NCI-H345 treated with DMSO at 0.1 percent for 48 hours (cell line): ENCODE measurements at regions not wholly inside any gene's neighbourhood (a gene's known extent, or its start where the extent isn't known, plus 50 kb on each side); places are given as distances from the start of the nearest gene placed in this dataset.
"Not testable (repeated sequence)": the region's sequence is repeated elsewhere in the genome, so short reads cannot be mapped to it uniquely, and the experiment has no call there.

ENCODE experiments used
- DNase-seq: peaks from one replicate; lab custom pipeline; 2025; ENCODE audit not compliant: unreplicated experiment; lab: John Stamatoyannopoulos, UW

DNA sequence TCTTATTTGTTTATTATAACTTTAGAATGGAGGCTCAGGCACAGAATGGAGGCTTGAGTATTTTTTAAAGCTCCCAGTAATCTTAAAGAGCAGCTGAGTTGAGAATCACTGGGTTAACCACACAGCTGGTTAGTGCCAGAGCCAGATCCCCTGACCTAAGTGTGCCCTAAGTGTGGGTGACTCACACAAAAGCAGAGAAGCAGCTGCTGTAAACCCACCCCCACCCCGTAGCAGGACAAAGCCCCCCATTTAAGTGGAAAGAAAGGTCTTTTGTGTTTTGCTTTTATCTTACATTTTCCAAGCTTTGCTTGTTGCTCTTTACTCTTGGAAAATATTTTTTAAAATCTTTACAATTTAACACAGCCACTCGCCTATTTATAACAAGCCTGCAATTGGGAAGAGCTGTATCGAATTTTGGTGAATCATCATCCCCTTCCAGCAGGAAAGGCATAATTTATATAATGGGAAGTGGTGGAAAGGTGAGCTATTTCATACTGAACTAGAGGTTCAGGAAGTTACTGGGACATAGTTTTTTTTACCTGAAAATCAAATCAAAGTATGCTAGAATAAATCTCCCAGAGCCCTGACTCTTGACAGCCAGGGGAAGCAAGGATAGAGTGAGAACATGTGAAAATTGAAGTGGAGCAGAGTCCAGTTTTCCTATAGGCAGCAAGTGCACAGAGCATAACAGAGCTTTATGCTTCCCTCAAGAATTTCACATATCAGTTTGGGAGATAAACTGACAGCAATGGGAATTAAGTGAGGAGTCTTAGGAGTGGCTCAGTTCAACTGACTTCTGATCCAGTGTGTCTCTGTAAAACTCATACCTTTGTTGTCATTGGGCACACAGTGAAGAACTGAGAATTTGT, 405.7 kb downstream of the AASDHPPT start:
- no peak for DNase-seq

- DNase-seq, result no peak
Measured at GRCh38 chr11:106491751-106492150, 414.3 kb downstream of the AASDHPPT start.

- DNase-seq, result no peak
Measured at GRCh38 chr11:106493751-106494150, 416.3 kb downstream of the AASDHPPT start.

DNA sequence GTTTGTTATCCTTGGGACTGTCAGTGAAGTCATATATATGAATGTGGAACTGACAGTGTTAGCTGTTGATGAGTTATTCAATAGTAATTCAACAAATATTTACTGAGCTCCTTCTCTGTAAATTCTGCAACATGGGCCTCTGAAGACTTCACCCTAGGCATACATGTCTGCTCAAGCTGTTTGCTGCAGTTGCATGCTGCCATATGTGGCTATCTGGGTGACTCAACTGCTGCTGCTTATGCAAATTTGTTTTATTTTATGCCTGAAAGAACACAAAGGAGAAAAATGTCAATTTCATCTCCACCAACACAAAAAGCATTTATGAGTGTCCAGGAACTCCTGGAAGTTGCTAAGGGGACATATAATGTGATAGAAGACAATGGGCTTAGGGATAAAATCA, 417.6 kb downstream of the AASDHPPT start:
- no peak for DNase-seq

- DNase-seq, result no peak
Measured at GRCh38 chr11:106496677-106497076, 419.2 kb downstream of the AASDHPPT start.

DNA sequence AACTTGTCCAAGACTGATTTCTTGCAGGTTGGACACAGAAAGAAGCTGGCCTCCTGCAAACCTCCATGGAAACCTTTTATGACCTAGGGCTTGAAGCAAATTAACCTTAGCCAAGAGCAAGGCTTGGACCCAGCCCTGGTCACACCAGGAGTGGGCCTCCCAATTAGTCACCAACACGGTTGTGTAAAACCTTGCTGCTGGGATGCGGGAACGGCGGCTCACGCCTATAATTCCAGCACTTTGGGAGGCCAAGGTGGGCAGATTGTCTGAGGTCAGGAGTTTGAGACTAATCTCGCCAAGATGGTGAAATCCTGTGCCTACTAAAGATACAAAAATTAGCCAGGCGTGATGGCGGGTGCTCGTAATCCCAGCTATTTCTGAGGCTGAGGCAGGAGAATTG, 419.9 kb downstream of the AASDHPPT start:
- DNase-seq, result no peak

DNA sequence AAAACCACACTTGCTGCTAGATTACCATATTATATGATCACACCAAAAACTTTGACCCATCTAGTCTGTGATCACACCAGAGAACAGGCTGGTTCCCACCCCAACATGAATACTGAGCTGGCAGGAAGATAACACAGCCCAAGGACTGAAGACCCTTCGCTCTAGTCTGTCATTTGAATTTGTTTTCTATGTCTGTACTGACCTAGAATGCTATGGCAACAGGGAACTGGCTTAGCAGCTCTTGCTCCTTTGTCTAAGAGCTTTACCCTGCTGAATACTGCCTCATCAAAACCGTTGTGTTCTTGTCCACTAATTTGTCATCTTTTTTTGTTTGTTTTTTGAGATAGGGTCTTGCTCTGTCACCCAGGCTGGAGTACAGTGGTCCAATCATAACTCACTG, 420.4 kb downstream of the AASDHPPT start:
- DNase-seq, result no peak

GRCh38 chr11:106503901-106504300, 426.4 kb downstream of the AASDHPPT start:
- no peak for DNase-seq

DNA sequence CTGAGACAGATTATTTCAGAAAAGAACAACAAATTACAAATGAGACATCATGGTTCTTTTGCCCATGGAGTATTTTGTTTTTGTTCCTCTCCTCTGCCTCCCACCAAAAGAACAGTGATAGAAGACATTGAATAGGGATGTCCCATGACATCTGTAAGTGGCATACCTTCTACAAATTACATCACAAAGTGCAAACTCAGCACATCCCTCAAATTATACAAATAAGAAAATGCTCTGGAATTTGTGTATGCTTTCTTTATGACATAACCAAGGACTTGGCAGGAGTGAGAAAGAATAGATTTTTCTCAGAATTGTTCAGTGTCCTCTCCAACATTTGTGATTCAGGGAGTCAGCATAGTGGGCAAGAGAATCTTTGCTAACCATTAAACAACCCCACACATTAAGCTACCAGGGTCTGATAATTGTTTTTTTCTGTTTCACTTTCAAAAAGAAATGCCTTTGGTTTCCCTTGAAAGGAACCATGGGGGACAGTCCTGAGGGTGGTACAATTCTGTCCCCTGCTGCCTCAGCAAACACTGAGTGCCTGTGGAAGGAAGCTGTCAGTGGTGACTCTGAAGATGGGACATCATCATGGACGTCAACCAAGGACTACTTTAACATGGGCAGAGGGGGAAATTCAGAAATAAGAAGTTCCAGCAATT, 430.3 kb downstream of the AASDHPPT start:
- no peak for DNase-seq

DNA sequence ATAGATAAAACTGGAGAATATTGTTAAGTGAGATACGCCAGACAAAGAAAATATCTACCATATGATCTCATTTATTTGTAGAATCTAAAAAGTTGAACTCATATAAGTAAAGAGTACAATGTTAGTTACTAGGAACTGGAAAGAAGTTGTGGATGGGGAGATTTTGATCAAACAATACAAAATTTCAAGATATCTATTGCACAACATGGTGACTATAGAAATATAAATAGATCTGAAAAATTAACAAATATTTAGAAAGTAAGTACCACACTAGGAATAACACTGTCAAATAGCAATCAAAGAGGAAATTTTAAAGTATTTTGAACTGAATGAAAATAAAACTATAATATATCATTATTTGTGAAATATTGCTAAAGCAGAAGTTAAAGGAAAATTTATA, 437.2 kb downstream of the AASDHPPT start:
- DNase-seq, result no peak

GRCh38 chr11:106517426-106517825, 440.0 kb downstream of the AASDHPPT start:
- no peak for DNase-seq

GRCh38 chr11:106520146-106520912, 442.9 kb downstream of the AASDHPPT start:
- no peak for DNase-seq

DNA sequence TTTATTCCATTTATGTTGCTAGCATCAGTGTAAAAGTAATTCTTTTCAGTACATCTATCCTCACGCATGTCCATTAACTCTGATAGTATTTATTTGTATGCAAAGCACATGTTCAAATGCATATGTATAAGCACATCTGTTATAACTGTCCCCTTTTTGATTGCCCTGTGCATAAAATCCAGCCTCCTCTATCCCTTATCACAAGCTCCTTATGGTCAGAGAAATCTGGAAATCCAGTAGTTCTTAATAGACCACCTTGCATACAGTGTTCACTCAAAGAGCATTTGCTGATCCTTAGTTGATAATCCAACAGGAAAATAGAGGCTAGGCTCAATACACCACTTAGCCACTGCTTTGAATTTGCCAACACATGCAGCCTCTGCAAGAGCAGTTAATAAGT, 443.5 kb downstream of the AASDHPPT start:
- DNase-seq, result no peak

- no peak for DNase-seq
Measured at GRCh38 chr11:106523171-106523570, 445.7 kb downstream of the AASDHPPT start.

DNA sequence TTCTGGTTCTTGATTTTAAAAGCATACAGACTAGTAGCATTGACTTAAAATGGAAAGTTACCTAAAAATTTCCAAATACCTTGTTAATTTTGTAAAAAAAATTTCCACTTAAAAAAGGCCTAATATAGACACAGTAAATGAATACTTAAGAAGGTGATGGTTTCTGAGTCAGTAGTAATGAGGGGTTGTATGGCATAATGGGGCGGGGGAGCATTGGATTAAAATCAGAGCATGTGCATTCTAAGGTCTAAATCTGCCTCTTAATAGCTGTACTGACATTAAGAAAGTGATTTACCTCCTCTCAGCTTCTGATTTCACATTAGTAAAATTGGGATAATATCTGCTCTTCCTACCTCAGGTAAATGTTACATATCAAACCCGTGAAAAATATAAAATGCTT, 446.5 kb downstream of the AASDHPPT start:
- no peak for DNase-seq

DNA sequence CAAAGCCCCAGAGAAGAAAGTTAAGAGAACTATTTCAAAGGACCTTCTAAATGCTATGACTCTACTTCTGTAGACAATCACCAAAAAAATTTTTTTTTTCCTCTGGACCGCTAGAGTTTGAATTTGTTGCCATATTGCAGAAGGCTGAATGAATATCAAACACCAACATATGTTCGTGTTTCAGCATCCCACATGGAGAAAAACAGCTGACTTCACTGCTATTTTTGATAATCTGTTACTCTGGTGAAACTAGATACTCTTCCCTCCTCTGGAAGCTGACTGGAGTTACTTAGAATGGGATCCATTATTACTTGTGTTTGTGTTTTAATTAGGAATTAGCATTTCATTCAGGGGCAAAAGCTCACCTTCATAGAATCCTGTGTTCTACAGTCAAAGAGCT, 447.0 kb downstream of the AASDHPPT start:
- DNase-seq, result no peak

DNA sequence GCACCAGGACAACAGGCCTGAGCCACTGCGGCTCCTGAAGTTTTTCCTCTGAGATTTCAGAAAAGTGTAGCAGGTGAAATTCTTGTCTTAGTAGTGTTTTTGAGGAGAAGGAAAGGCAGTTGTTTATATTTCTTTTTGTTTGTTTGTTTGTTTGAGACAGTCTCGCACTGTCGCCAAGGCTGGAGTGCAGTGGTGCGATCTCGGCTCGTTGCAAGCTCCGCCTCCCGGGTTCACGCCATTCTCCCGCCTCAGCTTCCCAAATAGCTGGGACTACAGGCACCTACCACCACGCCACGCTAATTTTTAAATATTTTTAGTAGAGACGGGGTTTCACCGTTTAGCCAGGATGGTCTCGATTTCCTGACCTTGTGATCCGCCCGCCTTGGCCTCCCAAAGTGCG, 454.2 kb downstream of the AASDHPPT start:
- DNase-seq, result not testable (repeated sequence)

GRCh38 chr11:106533046-106533445, 455.6 kb downstream of the AASDHPPT start:
- DNase-seq, result no peak

DNA sequence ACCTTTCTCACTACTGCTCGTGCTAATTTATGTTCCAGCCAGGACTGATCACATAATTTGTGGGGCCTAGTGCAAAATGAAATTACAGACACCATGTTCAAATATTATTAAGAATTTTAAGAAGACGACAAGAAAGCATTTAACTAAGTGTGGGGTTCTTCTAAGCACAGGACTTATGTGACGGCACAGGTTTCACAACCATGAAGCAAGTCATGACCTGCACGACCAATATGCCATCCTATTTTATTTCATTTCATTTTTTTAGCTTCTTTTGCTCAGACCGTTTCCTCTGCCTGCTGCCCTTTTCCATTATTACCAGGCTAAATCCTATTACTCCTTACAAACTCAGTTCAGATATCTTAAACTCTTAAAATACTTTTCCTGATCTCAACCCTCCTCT, 462.5 kb downstream of the AASDHPPT start:
- no peak for DNase-seq

DNA sequence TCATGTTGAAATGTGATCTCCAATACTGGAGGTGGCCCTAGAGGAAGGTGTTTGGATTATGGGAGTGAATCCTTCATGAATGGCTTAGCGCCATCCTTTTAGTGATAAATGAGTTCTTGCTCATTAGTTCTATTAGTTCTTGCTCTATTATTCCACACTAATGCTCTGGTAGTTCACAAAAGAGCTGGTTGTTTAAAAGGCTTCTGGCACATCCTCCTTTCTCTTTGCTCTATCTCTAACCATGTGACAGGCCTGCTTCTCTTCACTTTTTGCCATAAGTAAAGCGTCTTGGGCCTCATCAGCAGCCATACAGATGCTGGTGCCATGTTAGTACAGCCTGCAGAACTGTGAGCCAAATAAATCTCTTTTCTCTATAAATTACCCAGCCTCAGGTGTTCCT, 469.9 kb downstream of the GUCY1A2 start:
- DNase-seq, result no peak

DNA sequence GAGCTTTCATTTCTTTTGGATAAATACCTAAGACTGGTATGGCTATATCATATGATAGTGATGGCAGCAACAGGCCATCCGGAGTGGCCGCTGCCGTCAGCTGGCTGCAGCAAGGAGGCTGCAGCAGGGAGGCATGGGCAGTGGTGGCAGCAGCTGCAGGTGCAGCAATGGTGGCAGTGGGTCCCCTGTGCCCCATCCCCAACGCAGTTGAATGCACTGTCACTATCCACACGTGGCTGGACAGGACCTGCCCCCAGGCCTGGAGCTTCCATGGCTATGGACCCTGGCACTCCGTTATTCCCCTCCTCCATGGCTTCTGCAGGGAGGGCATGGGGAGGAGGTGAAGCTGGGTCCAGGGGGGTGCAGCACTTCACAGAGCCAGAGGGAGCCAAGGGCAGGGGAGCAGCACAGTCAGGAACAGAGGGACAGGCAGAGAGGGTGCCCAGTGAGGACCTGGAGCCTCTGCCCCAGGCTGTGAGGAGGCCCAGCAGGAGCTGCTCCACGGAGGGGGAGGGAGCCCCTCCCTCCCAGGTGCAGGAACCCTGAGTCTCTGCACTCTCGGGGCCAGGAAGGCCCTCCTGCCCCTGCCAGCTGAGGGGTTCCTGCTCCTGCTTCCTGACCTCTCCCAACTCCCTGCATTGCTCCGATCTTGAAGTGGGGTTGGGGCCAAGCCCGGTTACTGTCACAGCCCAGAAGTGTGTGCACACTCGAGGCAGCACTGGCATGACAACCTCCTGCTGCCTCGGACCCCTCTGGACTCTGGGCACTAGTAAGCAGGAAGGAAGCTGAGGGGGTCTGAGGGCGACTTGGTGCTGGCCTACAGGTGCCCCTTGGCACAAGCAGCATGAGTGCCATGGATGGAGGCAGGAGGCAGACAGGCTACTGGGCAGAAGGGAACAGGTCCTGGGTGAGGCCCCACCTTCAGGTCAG, 466.3 kb downstream of the GUCY1A2 start:
- DNase-seq, result no peak
